Breast epithelium (tissue), 4 donors: ENCODE measurements at regions not wholly inside any gene's neighbourhood (a gene's known extent, or its start where the extent isn't known, plus 50 kb on each side); places are given as distances from the start of the nearest gene placed in this dataset.

Experiments
- DNase-seq, 2 donors: peaks; one replicate each; pipeline ENCODE4 v3.0.0-alpha.2; 2019; ENCODE audit warnings: low spot score in 2 of 2
- H3K27ac ChIP-seq, 2 donors: fragments of 200-600 bp; sonication (generic) in 1 of 2; one replicate each; pipeline ENCODE4 v1.5.1; 2016 to 2019; ENCODE audit warnings: mild to moderate bottlenecking in 1 of 2
- H3K27me3 ChIP-seq, 2 donors: fragments of 200-600 bp; sonication (generic) in 1 of 2; one replicate each; pipeline versions ENCODE4 v1.5.1 to v1.6.0; 2017 to 2019; ENCODE audit warnings: control low read depth in 1 of 2, mild to moderate bottlenecking in 1 of 2
- H3K36me3 ChIP-seq: fragments of 200-600 bp; one replicate; pipeline ENCODE4 v1.5.1; 2019
- H3K4me1 ChIP-seq, 2 donors: fragments of 200-600 bp; sonication (generic); one replicate each; pipeline ENCODE4 v1.5.1; 2016 to 2019; ENCODE audit warnings: control low read depth in 1 of 2
- H3K4me3 ChIP-seq, 3 donors: fragments of 200-600 bp; sonication (generic); 1 replicate in 2 of 3; 2 replicates in 1 of 3; pipeline ENCODE4 v1.5.1; 2016 to 2019; ENCODE audit warnings: mild to moderate bottlenecking in 3 of 3, moderate library complexity in 2 of 3
- H3K9me3 ChIP-seq, 2 donors: fragments of 200-600 bp; sonication (generic) in 1 of 2; one replicate each; pipeline ENCODE4 v1.5.1; 2016 to 2019; ENCODE audit warnings: control low read depth in 1 of 2
- POLR2A ChIP-seq: fragments of 450-650 bp; IDR thresholded peaks from one replicate; pipeline ENCODE4 v1.6.1; 2016; ENCODE audit warnings: antibody characterized with exemption, mild to moderate bottlenecking, moderate library complexity
- POLR2AphosphoS5 ChIP-seq, 3 donors: sonication (generic); formaldehyde crosslinking; IDR thresholded peaks; one replicate each; pipeline ENCODE4 v1.6.1; 2017; ENCODE audit warnings: antibody characterized with exemption in 3 of 3
- intact Hi-C: fragments of 100-400 bp; cut with DNase I; formaldehyde crosslinking; loops from one replicate; pipeline ENCODE4 v1.15.1; 2023; ENCODE audit warnings: low total_unique reads
- TF ChIP-seq, protein P1 (sequence below), 3 donors: fragments of 450-650 bp; IDR thresholded peaks; one replicate each; pipeline ENCODE4 v1.5.1; 2016 to 2017; ENCODE audit warnings: antibody characterized with exemption in 3 of 3, mild to moderate bottlenecking in 3 of 3, moderate library complexity in 3 of 3

GRCh38 chr6:65997539-65997938 lies 290.5 kb upstream of the EYS start:
- H3K9me3 ChIP-seq = peaks cover 6 to 8% of the 10 kb centered on the region in 2 donors
- no peaks in the 10 kb centered on the region for H3K4me1 ChIP-seq
- DNase-seq = no peak
- H3K27ac ChIP-seq = no peak overlapping the region
- TF ChIP-seq POLR2A (no peak), POLR2AphosphoS5 (IDR thresholded peaks at IDR 0.05) (no peak)
- TF ChIP-seq, protein P1, sequence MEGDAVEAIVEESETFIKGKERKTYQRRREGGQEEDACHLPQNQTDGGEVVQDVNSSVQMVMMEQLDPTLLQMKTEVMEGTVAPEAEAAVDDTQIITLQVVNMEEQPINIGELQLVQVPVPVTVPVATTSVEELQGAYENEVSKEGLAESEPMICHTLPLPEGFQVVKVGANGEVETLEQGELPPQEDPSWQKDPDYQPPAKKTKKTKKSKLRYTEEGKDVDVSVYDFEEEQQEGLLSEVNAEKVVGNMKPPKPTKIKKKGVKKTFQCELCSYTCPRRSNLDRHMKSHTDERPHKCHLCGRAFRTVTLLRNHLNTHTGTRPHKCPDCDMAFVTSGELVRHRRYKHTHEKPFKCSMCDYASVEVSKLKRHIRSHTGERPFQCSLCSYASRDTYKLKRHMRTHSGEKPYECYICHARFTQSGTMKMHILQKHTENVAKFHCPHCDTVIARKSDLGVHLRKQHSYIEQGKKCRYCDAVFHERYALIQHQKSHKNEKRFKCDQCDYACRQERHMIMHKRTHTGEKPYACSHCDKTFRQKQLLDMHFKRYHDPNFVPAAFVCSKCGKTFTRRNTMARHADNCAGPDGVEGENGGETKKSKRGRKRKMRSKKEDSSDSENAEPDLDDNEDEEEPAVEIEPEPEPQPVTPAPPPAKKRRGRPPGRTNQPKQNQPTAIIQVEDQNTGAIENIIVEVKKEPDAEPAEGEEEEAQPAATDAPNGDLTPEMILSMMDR (IDR thresholded peaks at IDR 0.05) = no peak
- no peak overlapping the region for H3K4me3 ChIP-seq
- H3K27me3 ChIP-seq = no peaks in the 10 kb centered on the region
- no peaks in the 10 kb centered on the region for H3K36me3 ChIP-seq
- intact Hi-C loops = no loop called here

DNA sequence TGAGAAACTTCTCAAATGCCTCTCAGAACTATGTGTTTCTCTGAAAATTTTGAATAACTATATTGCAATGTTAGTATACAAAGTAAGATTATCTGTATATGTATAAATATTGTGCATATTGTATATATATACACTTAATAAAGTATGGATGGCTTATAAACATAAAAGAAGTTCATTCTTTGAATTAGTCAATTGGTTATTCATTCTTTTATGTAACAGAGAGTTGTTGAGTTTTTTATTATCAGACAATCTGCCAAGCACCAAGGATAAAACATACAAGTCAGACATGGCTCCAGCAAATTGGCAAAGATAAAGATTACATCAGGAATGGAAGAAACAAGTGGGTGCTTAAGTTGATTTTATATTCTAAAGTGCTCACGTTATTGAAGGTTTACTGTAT lies 289.1 kb upstream of the EYS start:
- Histone ChIP-seq H3K4me3 (no peak overlapping the region), H3K36me3 (no peaks in the 10 kb centered on the region), H3K27ac (no peak overlapping the region), H3K9me3 (peaks cover 6 to 8% of the 10 kb centered on the region in 2 donors), H3K4me1 (no peaks in the 10 kb centered on the region), H3K27me3 (no peaks in the 10 kb centered on the region)
- intact Hi-C loops = no loop called here
- TF ChIP-seq POLR2AphosphoS5 (IDR thresholded peaks at IDR 0.05) (no peak), POLR2A (no peak)
- TF ChIP-seq, protein P1 (IDR thresholded peaks at IDR 0.05) = no peak
- DNase-seq = no peak

- Histone ChIP-seq H3K36me3 (no peaks in the 10 kb centered on the region), H3K9me3 (no peaks in the 10 kb centered on the region), H3K4me3 (no peak overlapping the region), H3K4me1 (no peaks in the 10 kb centered on the region), H3K27ac (no peak overlapping the region), H3K27me3 (no peaks in the 10 kb centered on the region)
- DNase-seq = no peak
- intact Hi-C loops = no loop called here
- TF ChIP-seq POLR2A (no peak), POLR2AphosphoS5 (IDR thresholded peaks at IDR 0.05) (no peak)
- TF ChIP-seq, protein P1 (IDR thresholded peaks at IDR 0.05) = no peak
Measured at GRCh38 chr6:65989676-65990075, 282.6 kb upstream of the EYS start.

GRCh38 chr6:65988006-65988405 lies 281.0 kb upstream of the EYS start:
- TF ChIP-seq, protein P1 (IDR thresholded peaks at IDR 0.05) = no peak
- no peak for TF ChIP-seq POLR2A
- TF ChIP-seq POLR2AphosphoS5 (IDR thresholded peaks at IDR 0.05) = no peak
- Histone ChIP-seq H3K36me3 (no peaks in the 10 kb centered on the region), H3K27ac (no peak overlapping the region), H3K9me3 (no peaks in the 10 kb centered on the region), H3K4me1 (no peaks in the 10 kb centered on the region), H3K4me3 (no peak overlapping the region), H3K27me3 (no peaks in the 10 kb centered on the region)
- intact Hi-C loops = no loop called here
- DNase-seq = no peak

DNA sequence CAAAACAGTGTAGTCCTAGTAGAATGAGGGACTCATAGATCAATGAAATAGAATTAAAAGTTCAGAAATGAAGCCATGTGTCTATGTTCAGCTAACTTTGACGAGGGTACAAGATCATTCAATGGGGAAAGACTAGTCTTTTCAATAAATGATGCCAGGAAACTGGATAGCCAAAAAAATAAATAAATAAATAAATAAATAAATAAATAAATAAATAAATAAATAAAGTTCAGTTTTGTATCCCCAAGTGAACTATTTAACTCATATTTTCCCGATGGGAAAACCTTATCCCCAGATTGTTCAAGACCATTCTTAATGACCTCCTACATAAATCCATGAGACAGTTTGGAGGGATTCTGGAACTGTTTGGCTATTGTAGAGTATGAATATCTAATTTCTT lies 277.1 kb upstream of the EYS start:
- Histone ChIP-seq H3K27ac (no peak overlapping the region), H3K4me1 (no peaks in the 10 kb centered on the region), H3K4me3 (no peak overlapping the region), H3K27me3 (no peaks in the 10 kb centered on the region), H3K9me3 (peaks cover 0 to 4% of the 10 kb centered on the region in 2 donors), H3K36me3 (no peaks in the 10 kb centered on the region)
- no peak for DNase-seq
- intact Hi-C loops = no loop called here
- TF ChIP-seq, protein P1 (IDR thresholded peaks at IDR 0.05) = no peak
- TF ChIP-seq POLR2A = no peak
- TF ChIP-seq POLR2AphosphoS5 (IDR thresholded peaks at IDR 0.05) = no peak
